ENCODE measurements at regions not wholly inside any gene's neighbourhood (a gene's known extent, or its start where the extent isn't known, plus 50 kb on each side); places are given as distances from the start of the nearest gene placed in this dataset.

- DNase-seq (ENCODE audit: low read depth) = no peak
- no peak overlapping the region for H3K4me3 ChIP-seq (ENCODE audit: control insufficient read depth, low read depth, low read length)
- TF ChIP-seq CTCF (IDR thresholded peaks at IDR 0.05; ENCODE audit: control insufficient read depth, insufficient read depth, low read depth, low read length, missing control alignments) = no peak
Observed at GRCh38 chr22:48948575-48949170, 879.0 kb downstream of the BRD1 start.

- no peak overlapping the region for H3K4me3 ChIP-seq (ENCODE audit: control insufficient read depth, low read depth, low read length)
- DNase-seq (ENCODE audit: low read depth) = no peak
- TF ChIP-seq CTCF (IDR thresholded peaks at IDR 0.05; ENCODE audit: control insufficient read depth, insufficient read depth, low read depth, low read length, missing control alignments) = no peak
Observed at GRCh38 chr22:48947636-48948035, 880.0 kb downstream of the BRD1 start.

- no peak overlapping the region for H3K4me3 ChIP-seq (ENCODE audit: control insufficient read depth, low read depth, low read length)
- no peak for DNase-seq (ENCODE audit: low read depth)
- TF ChIP-seq CTCF (IDR thresholded peaks at IDR 0.05; ENCODE audit: control insufficient read depth, insufficient read depth, low read depth, low read length, missing control alignments) = no peak
Observed at GRCh38 chr22:48945621-48946458, 881.8 kb downstream of the BRD1 start.

- no peak for TF ChIP-seq CTCF (IDR thresholded peaks at IDR 0.05; ENCODE audit: control insufficient read depth, insufficient read depth, low read depth, low read length, missing control alignments)
- DNase-seq (ENCODE audit: low read depth) = no peak
- H3K4me3 ChIP-seq (ENCODE audit: control insufficient read depth, low read depth, low read length) = no peak overlapping the region
Observed at GRCh38 chr22:48944751-48945620, 882.7 kb downstream of the BRD1 start.

DNA sequence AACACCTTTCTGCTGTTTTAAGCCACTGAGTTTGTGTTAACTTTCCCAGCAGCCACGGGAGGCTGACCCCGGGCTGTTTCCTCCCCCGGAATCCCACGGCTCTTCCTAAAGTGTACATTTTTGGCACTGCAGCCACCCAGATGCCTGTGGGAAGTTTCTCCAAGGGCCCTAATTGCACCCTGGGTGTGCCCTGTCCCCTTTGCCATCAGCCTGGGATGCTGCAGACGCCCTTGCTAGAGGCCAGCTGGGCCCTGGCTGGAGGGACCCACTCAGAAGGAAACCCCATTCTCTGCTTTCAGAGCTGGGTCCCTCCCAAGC lies 883.3 kb downstream of the BRD1 start:
- DNase-seq (ENCODE audit: low read depth) = no peak
- H3K4me3 ChIP-seq (ENCODE audit: control insufficient read depth, low read depth, low read length) = no peak overlapping the region
- no peak for TF ChIP-seq CTCF (IDR thresholded peaks at IDR 0.05; ENCODE audit: control insufficient read depth, insufficient read depth, low read depth, low read length, missing control alignments)

DNA sequence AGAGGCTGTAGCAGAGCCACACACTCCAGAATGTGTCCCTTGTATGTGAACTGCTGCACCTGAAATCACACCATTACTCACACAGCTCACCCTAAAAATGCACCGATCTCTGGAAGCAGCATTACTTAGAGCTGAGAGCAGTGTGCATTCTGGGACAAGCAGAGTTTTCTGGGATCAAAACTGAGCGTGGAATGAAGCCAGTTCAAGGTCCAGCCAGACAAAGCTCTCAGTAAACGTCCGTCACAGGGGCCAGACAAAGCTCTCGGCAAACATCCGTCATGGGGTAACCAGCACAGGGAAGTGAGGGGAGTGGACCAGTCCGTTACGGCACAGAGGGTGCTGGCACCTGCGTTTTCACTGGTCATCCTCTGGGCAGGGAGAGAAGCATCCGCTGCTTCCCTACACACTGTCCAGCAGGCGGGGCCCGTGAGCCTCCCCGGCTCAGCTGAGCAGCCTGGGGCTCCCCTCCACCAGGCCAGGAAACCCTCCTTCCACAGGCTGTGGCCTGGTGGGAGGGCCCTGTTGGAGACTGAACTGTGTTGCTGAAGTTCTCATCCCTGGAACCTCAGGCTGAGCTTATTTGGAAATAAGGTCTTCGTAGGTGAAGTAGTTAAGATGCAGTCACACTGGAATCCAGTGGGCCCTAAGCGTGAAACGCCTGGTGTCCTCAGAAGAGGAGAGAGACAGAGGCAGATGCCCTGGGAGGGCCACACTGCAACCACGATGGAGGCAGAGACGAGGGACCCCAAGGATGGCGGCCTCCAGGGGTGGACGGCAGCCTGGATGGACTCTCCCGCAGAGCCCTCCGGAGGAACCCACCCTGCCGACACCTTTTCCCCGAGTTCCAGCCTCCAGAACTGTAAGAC lies 883.9 kb downstream of the BRD1 start:
- DNase-seq (ENCODE audit: low read depth) = no peak
- H3K4me3 ChIP-seq (ENCODE audit: control insufficient read depth, low read depth, low read length) = no peak overlapping the region
- TF ChIP-seq CTCF (IDR thresholded peaks at IDR 0.05; ENCODE audit: control insufficient read depth, insufficient read depth, low read depth, low read length, missing control alignments) = no peak

All from AG09309 (cell line).